ENCODE measurements at regions not wholly inside any gene's neighbourhood (a gene's known extent, or its start where the extent isn't known, plus 50 kb on each side); places are given as distances from the start of the nearest gene placed in this dataset.
A peak's percentile ranks its signal among the peaks of the same experiment; 100 is the strongest.

DNA sequence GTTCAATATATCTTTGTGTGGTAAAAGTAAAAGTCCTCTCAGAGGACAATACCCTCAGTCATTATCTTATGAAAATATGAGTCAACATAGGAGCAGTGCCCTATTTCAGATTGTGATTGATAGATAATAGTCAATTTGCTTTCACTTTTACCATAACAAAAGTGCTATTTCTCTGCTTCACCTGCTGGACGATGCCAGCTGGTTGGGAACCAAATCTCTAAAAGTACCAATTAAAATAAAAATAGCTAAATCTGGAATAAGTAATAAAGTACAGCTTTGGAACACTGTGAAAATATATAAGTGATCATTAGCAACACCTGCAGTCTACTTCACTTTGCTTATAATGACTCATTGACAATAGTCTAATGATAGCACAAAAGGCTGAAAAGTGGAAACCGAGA is 390.3 kb upstream of the AGTR1 start:
- no peaks in the 10 kb centered on the region for H4K20me1 ChIP-seq (ENCODE audit: control insufficient read depth, insufficient read depth, low read depth, low read length)
- no peak overlapping the region for H3K27ac ChIP-seq (ENCODE audit: low read depth, low read length)
- no peak for TF ChIP-seq CTCF (IDR thresholded peaks at IDR 0.05; ENCODE audit: low read depth, low read length, poor library complexity, severe bottlenecking)
- TF ChIP-seq EZH2phosphoT487 (IDR thresholded peaks at IDR 0.05; ENCODE audit: borderline replicate concordance, low read length): no peak
- H3K9me2 ChIP-seq (replicated peaks; ENCODE audit: control insufficient read depth, low read length): no peaks in the 10 kb centered on the region
- no peaks in the 10 kb centered on the region for H3K4me1 ChIP-seq (ENCODE audit: control insufficient read depth, low read length)
- H3K36me3 ChIP-seq (ENCODE audit: control insufficient read depth, low read length): no peaks in the 10 kb centered on the region
- no peaks in the 10 kb centered on the region for H3F3A ChIP-seq (ENCODE audit: control insufficient read depth, insufficient read depth)
- no peaks in the 10 kb centered on the region for H3K79me2 ChIP-seq (ENCODE audit: control insufficient read depth, low read length)
- no peaks in the 10 kb centered on the region for H3K9me3 ChIP-seq (ENCODE audit: control insufficient read depth, insufficient read depth, low read length)
- H3K27me3 ChIP-seq (ENCODE audit: control insufficient read depth, low read length): no peaks in the 10 kb centered on the region
- H3K4me3 ChIP-seq (ENCODE audit: low read length): no peak overlapping the region
- no peak overlapping the region for H3K4me2 ChIP-seq (ENCODE audit: low read length)

DNA sequence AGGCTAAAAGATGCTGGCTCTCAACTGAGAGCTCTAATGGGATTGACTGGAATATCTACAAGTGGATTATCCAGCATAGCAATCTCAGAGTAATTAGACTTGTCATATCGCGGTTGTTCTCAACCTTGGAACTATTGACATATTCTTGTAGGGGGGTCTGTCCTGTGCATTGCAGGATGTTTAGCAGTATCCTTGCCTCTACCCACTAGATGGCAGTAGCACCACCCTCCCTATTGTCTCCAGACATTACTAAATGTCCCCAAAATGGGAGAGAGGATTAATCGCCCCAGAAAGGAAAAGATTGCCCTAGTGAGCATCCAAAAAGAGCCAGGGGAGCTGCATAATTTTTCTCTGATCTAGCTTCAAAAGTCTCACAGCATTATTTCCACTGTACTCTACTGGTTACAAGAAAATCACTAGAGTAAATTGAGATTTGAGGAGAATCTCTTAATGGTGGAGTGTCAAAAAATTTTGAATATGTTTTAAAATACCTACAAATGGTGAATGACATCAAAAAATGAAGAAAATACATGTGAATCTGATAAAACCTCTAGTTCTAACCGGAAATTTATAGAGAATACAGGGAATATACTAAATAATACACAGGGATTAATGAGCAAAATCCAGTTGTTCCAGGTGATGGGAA is 388.2 kb upstream of the AGTR1 start:
- H3K9me3 ChIP-seq (ENCODE audit: control insufficient read depth, insufficient read depth, low read length): no peaks in the 10 kb centered on the region
- H3K4me2 ChIP-seq (ENCODE audit: low read length): no peak overlapping the region
- H3K27me3 ChIP-seq (ENCODE audit: control insufficient read depth, low read length): no peaks in the 10 kb centered on the region
- no peaks in the 10 kb centered on the region for H3F3A ChIP-seq (ENCODE audit: control insufficient read depth, insufficient read depth)
- no peaks in the 10 kb centered on the region for H3K79me2 ChIP-seq (ENCODE audit: control insufficient read depth, low read length)
- no peak overlapping the region for H3K4me3 ChIP-seq (ENCODE audit: low read length)
- no peak for TF ChIP-seq EZH2phosphoT487 (IDR thresholded peaks at IDR 0.05; ENCODE audit: borderline replicate concordance, low read length)
- TF ChIP-seq CTCF (IDR thresholded peaks at IDR 0.05; ENCODE audit: low read depth, low read length, poor library complexity, severe bottlenecking): peak; percentile 76
- no peaks in the 10 kb centered on the region for H3K9me2 ChIP-seq (replicated peaks; ENCODE audit: control insufficient read depth, low read length)
- H3K36me3 ChIP-seq (ENCODE audit: control insufficient read depth, low read length): no peaks in the 10 kb centered on the region
- no peaks in the 10 kb centered on the region for H3K4me1 ChIP-seq (ENCODE audit: control insufficient read depth, low read length)
- H4K20me1 ChIP-seq (ENCODE audit: control insufficient read depth, insufficient read depth, low read depth, low read length): no peaks in the 10 kb centered on the region
- H3K27ac ChIP-seq (ENCODE audit: low read depth, low read length): no peak overlapping the region

DNA sequence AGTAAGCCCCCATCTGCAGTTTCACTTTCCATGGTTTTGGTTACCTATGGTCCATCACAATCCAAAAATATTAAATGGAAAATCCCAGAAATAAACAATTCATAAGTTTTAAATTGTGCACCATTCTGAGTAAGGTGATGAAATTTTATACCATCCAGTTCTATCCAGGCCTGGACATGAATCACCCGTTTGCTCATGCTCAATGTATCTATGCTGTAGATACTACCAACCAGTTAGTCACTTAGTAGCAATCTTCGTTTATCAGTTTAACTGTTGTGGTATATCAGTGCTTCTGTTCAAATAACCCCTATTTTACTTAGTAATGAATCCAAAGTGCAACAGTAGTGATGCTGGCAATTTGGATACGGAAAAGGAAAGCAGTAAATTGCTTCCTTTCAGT is 381.9 kb upstream of the AGTR1 start:
- 0 out of 2 replicates have a peak, but pooled peaks cover 3% of the 10 kb centered on the region for H3F3A ChIP-seq (ENCODE audit: control insufficient read depth, insufficient read depth)
- H3K4me2 ChIP-seq (ENCODE audit: low read length): no peak overlapping the region
- H3K27ac ChIP-seq (ENCODE audit: low read depth, low read length): no peak overlapping the region
- no peaks in the 10 kb centered on the region for H4K20me1 ChIP-seq (ENCODE audit: control insufficient read depth, insufficient read depth, low read depth, low read length)
- no peaks in the 10 kb centered on the region for H3K27me3 ChIP-seq (ENCODE audit: control insufficient read depth, low read length)
- H3K9me3 ChIP-seq (ENCODE audit: control insufficient read depth, insufficient read depth, low read length): no peaks in the 10 kb centered on the region
- H3K4me1 ChIP-seq (ENCODE audit: control insufficient read depth, low read length): peaks cover 11% of the 10 kb centered on the region
- TF ChIP-seq EZH2phosphoT487 (IDR thresholded peaks at IDR 0.05; ENCODE audit: borderline replicate concordance, low read length) (no peak), CTCF (IDR thresholded peaks at IDR 0.05; ENCODE audit: low read depth, low read length, poor library complexity, severe bottlenecking) (no peak)
- no peaks in the 10 kb centered on the region for H3K9me2 ChIP-seq (replicated peaks; ENCODE audit: control insufficient read depth, low read length)
- no peak overlapping the region for H3K4me3 ChIP-seq (ENCODE audit: low read length)
- no peaks in the 10 kb centered on the region for H3K79me2 ChIP-seq (ENCODE audit: control insufficient read depth, low read length)
- H3K36me3 ChIP-seq (ENCODE audit: control insufficient read depth, low read length): no peaks in the 10 kb centered on the region
